Mesothelial cell of epicardium (in vitro differentiated cells): ENCODE measurements at regions not wholly inside any gene's neighbourhood (a gene's known extent, or its start where the extent isn't known, plus 50 kb on each side); places are given as distances from the start of the nearest gene placed in this dataset.

ENCODE experiments used
- DNase-seq, 2 experiments: peaks; one replicate each; pipeline ENCODE4 v3.0.0; 2021; ENCODE audit warnings: low spot score in 2 of 2; ENCODE audit not compliant: unreplicated experiment in 2 of 2
- H3K27ac Mint-ChIP-seq: 2 replicates; pipeline ENCODE4 v1.8.0; 2021; ENCODE audit warnings: mixed read lengths
- H3K27me3 Mint-ChIP-seq: 2 replicates; pipeline ENCODE4 v1.8.0; 2021; ENCODE audit warnings: low read depth, mixed read lengths
- H3K36me3 Mint-ChIP-seq: 2 replicates; pipeline ENCODE4 v1.8.0; 2021; ENCODE audit warnings: mixed read lengths
- H3K4me1 Mint-ChIP-seq: 2 replicates; pipeline ENCODE4 v1.8.0; 2021; ENCODE audit warnings: mixed read lengths
- H3K4me3 Mint-ChIP-seq: 2 replicates; pipeline ENCODE4 v1.8.0; 2021; ENCODE audit warnings: mild to moderate bottlenecking, moderate library complexity, mixed read lengths
- H3K9me3 Mint-ChIP-seq: 2 replicates; pipeline ENCODE4 v1.8.0; 2021; ENCODE audit warnings: mixed read lengths
- TF ChIP-seq, protein P1 (sequence below): fragments of 200-600 bp; sonication (generic); IDR thresholded peaks from one replicate; pipeline ENCODE4 v1.5.0; 2021; ENCODE audit warnings: antibody characterized with exemption; ENCODE audit not compliant: unreplicated experiment

GRCh38 chr11:131218542-131218941 lies 151.9 kb upstream of the NTM start:
- H3K4me1 Mint-ChIP-seq: peaks cover 2% of the 10 kb centered on the region
- no peak overlapping the region for H3K4me3 Mint-ChIP-seq
- TF ChIP-seq, protein P1, sequence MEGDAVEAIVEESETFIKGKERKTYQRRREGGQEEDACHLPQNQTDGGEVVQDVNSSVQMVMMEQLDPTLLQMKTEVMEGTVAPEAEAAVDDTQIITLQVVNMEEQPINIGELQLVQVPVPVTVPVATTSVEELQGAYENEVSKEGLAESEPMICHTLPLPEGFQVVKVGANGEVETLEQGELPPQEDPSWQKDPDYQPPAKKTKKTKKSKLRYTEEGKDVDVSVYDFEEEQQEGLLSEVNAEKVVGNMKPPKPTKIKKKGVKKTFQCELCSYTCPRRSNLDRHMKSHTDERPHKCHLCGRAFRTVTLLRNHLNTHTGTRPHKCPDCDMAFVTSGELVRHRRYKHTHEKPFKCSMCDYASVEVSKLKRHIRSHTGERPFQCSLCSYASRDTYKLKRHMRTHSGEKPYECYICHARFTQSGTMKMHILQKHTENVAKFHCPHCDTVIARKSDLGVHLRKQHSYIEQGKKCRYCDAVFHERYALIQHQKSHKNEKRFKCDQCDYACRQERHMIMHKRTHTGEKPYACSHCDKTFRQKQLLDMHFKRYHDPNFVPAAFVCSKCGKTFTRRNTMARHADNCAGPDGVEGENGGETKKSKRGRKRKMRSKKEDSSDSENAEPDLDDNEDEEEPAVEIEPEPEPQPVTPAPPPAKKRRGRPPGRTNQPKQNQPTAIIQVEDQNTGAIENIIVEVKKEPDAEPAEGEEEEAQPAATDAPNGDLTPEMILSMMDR: no peak
- peaks cover 49% of the 10 kb centered on the region for H3K27me3 Mint-ChIP-seq
- H3K27ac Mint-ChIP-seq: no peak overlapping the region
- no peaks in the 10 kb centered on the region for H3K36me3 Mint-ChIP-seq
- H3K9me3 Mint-ChIP-seq: no peaks in the 10 kb centered on the region
- no peak for DNase-seq

DNA sequence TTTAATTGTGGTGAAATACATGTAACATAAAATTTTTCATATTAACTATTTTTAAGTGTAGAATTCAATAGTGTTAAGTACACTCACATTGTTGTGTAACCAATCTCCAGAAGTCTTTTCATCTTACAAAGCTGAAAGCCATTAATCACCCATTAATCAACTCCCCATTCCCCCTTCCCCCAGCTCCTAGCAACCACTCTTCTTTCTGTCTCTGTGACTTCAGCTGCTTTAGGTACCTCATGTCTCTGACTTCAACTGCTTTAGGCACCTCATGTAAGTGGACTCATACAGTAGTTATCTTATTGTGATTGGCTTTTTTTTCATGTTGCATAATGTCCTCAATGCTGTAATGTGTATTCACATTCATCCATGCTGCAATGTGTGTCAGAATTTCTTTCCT lies 150.8 kb upstream of the NTM start:
- Mint-ChIP-seq H3K36me3 (no peaks in the 10 kb centered on the region), H3K9me3 (peaks cover 3% of the 10 kb centered on the region), H3K4me1 (peaks cover 2% of the 10 kb centered on the region), H3K27ac (no peak overlapping the region), H3K4me3 (no peak overlapping the region), H3K27me3 (peaks cover 43% of the 10 kb centered on the region)
- no peak for DNase-seq
- TF ChIP-seq, protein P1: no peak

GRCh38 chr11:131223198-131223991 lies 147.0 kb upstream of the NTM start:
- peaks cover 22% of the 10 kb centered on the region for H3K27me3 Mint-ChIP-seq
- no peak for DNase-seq
- H3K4me1 Mint-ChIP-seq: peaks cover 2% of the 10 kb centered on the region
- no peak overlapping the region for H3K27ac Mint-ChIP-seq
- H3K9me3 Mint-ChIP-seq: peaks cover 18% of the 10 kb centered on the region
- H3K4me3 Mint-ChIP-seq: no peak overlapping the region
- H3K36me3 Mint-ChIP-seq: no peaks in the 10 kb centered on the region
- TF ChIP-seq, protein P1: no peak

DNA sequence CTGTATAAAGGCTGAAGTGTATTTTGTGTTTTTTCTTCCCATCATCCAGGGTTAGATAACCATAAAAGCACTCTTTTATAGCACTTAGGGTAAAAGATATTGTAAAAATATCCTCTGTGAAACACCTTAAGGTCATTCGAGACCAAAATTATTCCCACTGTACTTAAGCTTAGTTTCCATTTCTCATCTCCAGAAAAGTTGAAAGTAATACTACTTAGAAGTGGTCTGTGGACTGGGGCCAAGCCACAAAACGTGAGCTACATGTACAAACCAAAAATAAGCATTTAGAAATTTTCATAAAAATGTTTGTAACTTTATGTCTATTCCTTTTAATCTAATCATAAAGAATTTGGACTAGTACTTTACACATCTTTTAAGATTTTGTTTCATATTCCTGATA lies 142.0 kb upstream of the NTM start:
- TF ChIP-seq, protein P1: no peak
- Mint-ChIP-seq H3K27me3 (peaks cover 3% of the 10 kb centered on the region), H3K4me3 (no peak overlapping the region), H3K4me1 (peaks cover 17% of the 10 kb centered on the region), H3K9me3 (peaks cover 18% of the 10 kb centered on the region), H3K27ac (no peak overlapping the region), H3K36me3 (no peaks in the 10 kb centered on the region)
- DNase-seq: no peak

DNA sequence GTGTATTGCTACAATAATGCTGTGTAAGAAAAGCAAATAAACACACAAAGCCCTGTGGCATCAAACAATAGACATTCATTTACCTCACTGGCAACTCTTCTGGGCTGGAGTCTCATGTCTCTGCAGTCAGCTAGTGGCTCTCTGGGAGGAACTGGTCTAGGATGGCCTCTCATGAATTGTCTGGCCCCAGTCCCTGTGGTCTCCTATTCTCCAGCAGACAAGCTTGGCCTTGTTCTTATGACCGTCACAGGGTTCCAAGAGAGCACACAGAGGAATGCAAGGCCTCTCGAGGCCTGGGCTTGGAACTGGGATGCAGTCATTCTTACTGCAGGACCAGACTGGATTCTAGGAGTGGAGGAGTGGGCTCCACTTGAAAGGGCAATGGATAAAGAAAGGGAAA lies 141.2 kb upstream of the NTM start:
- H3K4me3 Mint-ChIP-seq: no peak overlapping the region
- H3K36me3 Mint-ChIP-seq: no peaks in the 10 kb centered on the region
- H3K4me1 Mint-ChIP-seq: peaks cover 19% of the 10 kb centered on the region
- DNase-seq: no peak
- TF ChIP-seq, protein P1: no peak
- H3K27me3 Mint-ChIP-seq: no peaks in the 10 kb centered on the region
- no peak overlapping the region for H3K27ac Mint-ChIP-seq
- peaks cover 18% of the 10 kb centered on the region for H3K9me3 Mint-ChIP-seq
